GM23248 (cell line): ENCODE measurements at regions not wholly inside any gene's neighbourhood (a gene's known extent, or its start where the extent isn't known, plus 50 kb on each side); places are given as distances from the start of the nearest gene placed in this dataset.

Experiments used
- EZH2 ChIP-seq: fragments of 200-600 bp; sonication (generic); IDR thresholded peaks from 2 replicates; pipeline ENCODE4 v1.6.1; 2018; ENCODE audit warnings: antibody characterized with exemption, mild to moderate bottlenecking; ENCODE audit not compliant: insufficient read depth, poor library complexity, severe bottlenecking
- EZH2phosphoT487 ChIP-seq: fragments of 200-600 bp; sonication (generic); IDR thresholded peaks from 2 replicates; pipeline ENCODE4 v1.6.1; 2018; ENCODE audit warnings: antibody characterized with exemption, moderate library complexity, mild to moderate bottlenecking, low read depth; ENCODE audit not compliant: insufficient read depth

DNA sequence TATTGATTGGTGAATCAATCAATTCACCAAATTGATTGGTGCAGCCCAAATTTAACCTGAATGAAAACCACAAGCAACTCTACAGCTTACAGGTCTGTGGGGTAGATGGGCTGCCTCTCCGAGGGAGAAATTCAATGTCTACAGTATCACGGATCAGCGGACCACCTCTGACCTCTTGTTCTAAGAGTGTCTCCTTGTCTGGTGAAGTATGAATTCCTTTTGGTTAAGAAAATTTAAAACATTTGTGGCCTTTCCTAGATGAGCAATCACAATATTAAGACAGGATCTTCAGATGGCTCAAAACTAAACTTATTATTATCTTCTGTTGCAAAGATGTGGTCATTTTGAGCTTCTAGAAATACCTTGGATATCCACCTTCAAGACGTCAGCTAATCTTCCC, 153.3 kb downstream of the IL15 start:
- no peak for TF ChIP-seq EZH2phosphoT487
- no peak for TF ChIP-seq EZH2
